Lower lobe of right lung (tissue), 2 donors: ENCODE measurements at regions not wholly inside any gene's neighbourhood (a gene's known extent, or its start where the extent isn't known, plus 50 kb on each side); places are given as distances from the start of the nearest gene placed in this dataset.

Experiments used
- ATAC-seq, 2 donors: fragments of 200-7000 bp; cut with Tn5 transposase; one replicate each; pipeline ENCODE4 v1.9.1; 2020 to 2022; ENCODE audit warnings: mild to moderate bottlenecking in 2 of 2, moderate library complexity in 2 of 2
- DNase-seq: peaks from one replicate; pipeline ENCODE4 v3.0.0-alpha.2; 2020
- H3K27ac ChIP-seq: fragments of 200-600 bp; one replicate; pipeline ENCODE4 v1.8.0; 2022
- H3K27me3 ChIP-seq: fragments of 200-600 bp; one replicate; pipeline ENCODE4 v1.8.0; 2022; ENCODE audit warnings: low read depth
- H3K36me3 ChIP-seq: fragments of 200-600 bp; one replicate; pipeline ENCODE4 v1.8.0; 2022; ENCODE audit warnings: mild to moderate bottlenecking
- H3K4me1 ChIP-seq: fragments of 200-600 bp; one replicate; pipeline ENCODE4 v1.8.0; 2022
- H3K4me3 ChIP-seq: fragments of 200-600 bp; one replicate; pipeline ENCODE4 v1.8.0; 2022; ENCODE audit warnings: mild to moderate bottlenecking
- H3K9me3 ChIP-seq: fragments of 200-600 bp; one replicate; pipeline ENCODE4 v1.8.0; 2022
- CTCF ChIP-seq: fragments of 200-600 bp; IDR thresholded peaks from one replicate; pipeline ENCODE4 v1.8.0; 2022; ENCODE audit warnings: antibody characterized with exemption, mild to moderate bottlenecking
- intact Hi-C: fragments of 100-400 bp; cut with DNase I; formaldehyde crosslinking; loops from one replicate; pipeline ENCODE4 v1.11.0; 2022
- donor health status: DM: no; HTN: yes; CAD: no; lungs with severe emphysema.

GRCh38 chr12:127334912-127335644 is 931.9 kb upstream of the TMEM132C start:
- H3K27me3 ChIP-seq: no peaks in the 10 kb centered on the region
- intact Hi-C loops: no loop called here
- H3K4me1 ChIP-seq: no peaks in the 10 kb centered on the region
- H3K9me3 ChIP-seq: no peaks in the 10 kb centered on the region
- DNase-seq: no peak
- ATAC-seq: no peak
- no peaks in the 10 kb centered on the region for H3K36me3 ChIP-seq
- no peak for TF ChIP-seq CTCF
- no peak overlapping the region for H3K27ac ChIP-seq
- H3K4me3 ChIP-seq: no peak overlapping the region

- H3K9me3 ChIP-seq: no peaks in the 10 kb centered on the region
- no peak for DNase-seq
- no peaks in the 10 kb centered on the region for H3K36me3 ChIP-seq
- ATAC-seq: no peak
- H3K27me3 ChIP-seq: no peaks in the 10 kb centered on the region
- no peak for TF ChIP-seq CTCF
- intact Hi-C loops: no loop called here
- no peak overlapping the region for H3K27ac ChIP-seq
- H3K4me3 ChIP-seq: no peak overlapping the region
- no peaks in the 10 kb centered on the region for H3K4me1 ChIP-seq
Observed at GRCh38 chr12:127336416-127336815, 930.6 kb upstream of the TMEM132C start.

DNA sequence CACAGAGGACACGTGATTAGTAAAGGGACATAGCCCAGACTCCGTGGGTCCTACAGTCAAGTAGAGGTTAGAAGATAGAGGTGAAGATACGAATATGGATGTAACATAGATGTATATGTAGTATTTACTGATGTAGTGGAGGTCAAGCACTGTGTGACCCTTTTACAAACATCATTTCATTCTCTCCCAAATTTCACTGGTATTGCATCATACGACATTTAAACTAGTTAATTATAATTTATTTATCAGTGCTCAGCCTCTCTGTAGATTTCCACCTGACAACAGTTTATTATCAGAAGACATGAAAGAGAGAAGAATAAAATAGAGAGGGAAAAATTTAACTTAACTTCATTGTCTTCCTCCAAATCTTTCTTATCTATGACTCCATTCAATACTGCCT is 927.9 kb upstream of the TMEM132C start:
- no peaks in the 10 kb centered on the region for H3K4me1 ChIP-seq
- no peak for DNase-seq
- H3K27ac ChIP-seq: no peak overlapping the region
- H3K4me3 ChIP-seq: no peak overlapping the region
- H3K27me3 ChIP-seq: no peaks in the 10 kb centered on the region
- H3K9me3 ChIP-seq: no peaks in the 10 kb centered on the region
- TF ChIP-seq CTCF: no peak
- intact Hi-C loops: no loop called here
- ATAC-seq: no peak
- H3K36me3 ChIP-seq: no peaks in the 10 kb centered on the region

- DNase-seq (no peak), ATAC-seq (no peak)
- intact Hi-C loops: no loop called here
- no peak overlapping the region for H3K4me3 ChIP-seq
- H3K36me3 ChIP-seq: no peaks in the 10 kb centered on the region
- no peak for TF ChIP-seq CTCF
- no peaks in the 10 kb centered on the region for H3K9me3 ChIP-seq
- no peak overlapping the region for H3K27ac ChIP-seq
- no peaks in the 10 kb centered on the region for H3K27me3 ChIP-seq
- H3K4me1 ChIP-seq: no peaks in the 10 kb centered on the region
Observed at GRCh38 chr12:127340381-127340780, 926.6 kb upstream of the TMEM132C start.

GRCh38 chr12:127342861-127343260 is 924.1 kb upstream of the TMEM132C start:
- H3K4me3 ChIP-seq: no peak overlapping the region
- no peak for TF ChIP-seq CTCF
- intact Hi-C loops: no loop called here

More at GRCh38 chr12:127342861-127343260, 924.1 kb upstream of the TMEM132C start:
- ATAC-seq (no peak), DNase-seq (no peak)
- H3K4me1 ChIP-seq: no peaks in the 10 kb centered on the region
- no peaks in the 10 kb centered on the region for H3K9me3 ChIP-seq
- no peaks in the 10 kb centered on the region for H3K36me3 ChIP-seq
- no peaks in the 10 kb centered on the region for H3K27me3 ChIP-seq
- H3K27ac ChIP-seq: no peak overlapping the region
